Neural cell (in vitro differentiated cells): ENCODE measurements at regions not wholly inside any gene's neighbourhood (a gene's known extent, or its start where the extent isn't known, plus 50 kb on each side); places are given as distances from the start of the nearest gene placed in this dataset.

Source experiments
- H2AFZ ChIP-seq: fragments of 200-600, 300-800 bp; sonication (generic), shearing (Covaris generic); 2 replicates; pipeline ENCODE4 v1.6.0; 2014; ENCODE audit warnings: low read depth, mild to moderate bottlenecking, antibody characterized with exemption, low read length, moderate library complexity
- H3F3A ChIP-seq: fragments of 200-600 bp; shearing (Covaris generic); 2 replicates; pipeline ENCODE4 v1.6.1; 2016; ENCODE audit warnings: mild to moderate bottlenecking, moderate library complexity, mixed read lengths, antibody characterized with exemption, low read length; ENCODE audit not compliant: insufficient read depth, poor library complexity, severe bottlenecking
- H3K27ac ChIP-seq: fragments of 200-600, 300-800 bp; sonication (generic), shearing (Covaris generic); 2 replicates; pipeline ENCODE4 v1.5.1; 2014; ENCODE audit warnings: mild to moderate bottlenecking, low read length, moderate library complexity
- H3K27me3 ChIP-seq: fragments of 300-800, 200-600 bp; sonication (generic), shearing (Covaris generic); 2 replicates; pipeline ENCODE4 v1.6.0; 2014; ENCODE audit warnings: mild to moderate bottlenecking, low read depth, low read length, moderate library complexity; ENCODE audit not compliant: insufficient read depth
- H3K36me3 ChIP-seq: fragments of 300-800, 200-600 bp; sonication (generic), shearing (Covaris generic); 2 replicates; pipeline ENCODE4 v1.5.1; 2014; ENCODE audit warnings: mild to moderate bottlenecking, antibody characterized with exemption, low read length, moderate library complexity; ENCODE audit not compliant: insufficient read depth
- H3K4me2 ChIP-seq: fragments of 300-800, 200-600 bp; sonication (generic), shearing (Covaris generic); 2 replicates; pipeline ENCODE4 v1.6.0; 2014; ENCODE audit warnings: mild to moderate bottlenecking, low read length
- H3K4me3 ChIP-seq: fragments of 300-800, 200-600 bp; sonication (generic), shearing (Covaris generic); 2 replicates; pipeline ENCODE4 v1.5.1; 2014; ENCODE audit warnings: mild to moderate bottlenecking, low read length, moderate library complexity
- H3K79me2 ChIP-seq: fragments of 200-600 bp; shearing (Covaris generic); replicated peaks from 2 replicates; pipeline ENCODE4 v1.6.0; 2014; ENCODE audit warnings: mild to moderate bottlenecking, low read length, moderate library complexity; ENCODE audit not compliant: insufficient read depth
- H3K9ac ChIP-seq: fragments of 300-800, 200-600 bp; sonication (generic), shearing (Covaris generic); 2 replicates; pipeline ENCODE4 v1.6.1; 2016; ENCODE audit warnings: mild to moderate bottlenecking, low read length, mixed read lengths
- H3K9me2 ChIP-seq: fragments of 200-600 bp; shearing (Covaris generic); 2 replicates; pipeline ENCODE4 v1.6.1; 2016; ENCODE audit warnings: mild to moderate bottlenecking, low read length, mixed read lengths; ENCODE audit not compliant: insufficient read depth
- H3K9me3 ChIP-seq: fragments of 200-600, 300-800 bp; sonication (generic), shearing (Covaris generic); 2 replicates; pipeline ENCODE4 v1.6.1; 2016; ENCODE audit warnings: mild to moderate bottlenecking, mixed run types, low read length, moderate library complexity, mixed read lengths
- H4K20me1 ChIP-seq: fragments of 200-600 bp; shearing (Covaris generic); 2 replicates; pipeline ENCODE4 v1.6.1; 2016; ENCODE audit warnings: mild to moderate bottlenecking, mixed run types; ENCODE audit not compliant: insufficient read depth
- EP300 ChIP-seq: fragments of 450-650 bp; conservative IDR thresholded peaks from 2 replicates; pipeline ENCODE4 v1.6.1; 2014; ENCODE audit warnings: antibody characterized with exemption, mild to moderate bottlenecking, moderate library complexity; ENCODE audit not compliant: poor library complexity, severe bottlenecking
- EZH2 ChIP-seq: fragments of 200-600, 300-800 bp; shearing (Covaris generic), sonication (generic); IDR thresholded peaks from 2 replicates; pipeline ENCODE4 v1.6.1; 2014; ENCODE audit warnings: antibody characterized with exemption, low read length, borderline replicate concordance, mild to moderate bottlenecking; ENCODE audit not compliant: insufficient read depth, poor library complexity, severe bottlenecking
- MXI1 ChIP-seq: fragments of 450-650 bp; conservative IDR thresholded peaks from 2 replicates; pipeline ENCODE4 v1.6.1; 2014; ENCODE audit warnings: antibody characterized with exemption, mild to moderate bottlenecking; ENCODE audit not compliant: poor library complexity, severe bottlenecking
- POLR2AphosphoS5 ChIP-seq: IDR thresholded peaks from 2 replicates; pipeline ENCODE4 v1.6.1; 2012
- RAD21 ChIP-seq: fragments of 450-650 bp; conservative IDR thresholded peaks from 2 replicates; pipeline ENCODE4 v1.6.1; 2014; ENCODE audit warnings: antibody characterized with exemption, mild to moderate bottlenecking, moderate library complexity
- SMC3 ChIP-seq: fragments of 450-650 bp; conservative IDR thresholded peaks from 2 replicates; pipeline ENCODE4 v1.6.1; 2014; ENCODE audit warnings: antibody characterized with exemption, mild to moderate bottlenecking, moderate library complexity; ENCODE audit not compliant: poor library complexity
- TAF1 ChIP-seq: IDR thresholded peaks from 2 replicates; pipeline ENCODE4 v1.6.1; 2012; ENCODE audit warnings: low read depth
- TF ChIP-seq, protein P1 (sequence below): IDR thresholded peaks from 2 replicates; pipeline ENCODE4 v1.6.1; 2012; ENCODE audit warnings: borderline replicate concordance
- TF ChIP-seq, protein P2 (sequence below): fragments of 450-650 bp; IDR thresholded peaks from 2 replicates; pipeline ENCODE4 v1.5.1; 2014; ENCODE audit warnings: antibody characterized with exemption, mild to moderate bottlenecking, moderate library complexity; ENCODE audit not compliant: poor library complexity, severe bottlenecking

DNA sequence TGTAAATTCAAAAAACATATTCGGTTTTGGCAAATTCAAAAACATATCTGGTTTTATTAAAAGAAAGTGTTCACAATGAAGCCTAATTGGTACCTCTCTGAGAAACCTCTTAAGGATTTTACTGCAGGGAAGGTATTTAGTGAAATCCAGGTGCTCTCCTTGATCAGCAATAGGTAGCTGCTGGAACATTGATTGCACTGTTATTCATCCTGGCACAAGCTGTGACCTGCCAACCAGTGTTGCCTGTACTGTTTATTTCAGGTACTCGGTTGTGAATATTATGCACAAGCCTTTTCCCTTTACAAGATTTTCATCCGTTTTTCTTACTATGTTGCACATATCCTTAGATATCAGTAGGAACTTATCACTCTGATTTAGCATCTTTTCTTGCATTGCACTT lies 155.8 kb upstream of the ZEB2 start:
- TF ChIP-seq, protein P1, sequence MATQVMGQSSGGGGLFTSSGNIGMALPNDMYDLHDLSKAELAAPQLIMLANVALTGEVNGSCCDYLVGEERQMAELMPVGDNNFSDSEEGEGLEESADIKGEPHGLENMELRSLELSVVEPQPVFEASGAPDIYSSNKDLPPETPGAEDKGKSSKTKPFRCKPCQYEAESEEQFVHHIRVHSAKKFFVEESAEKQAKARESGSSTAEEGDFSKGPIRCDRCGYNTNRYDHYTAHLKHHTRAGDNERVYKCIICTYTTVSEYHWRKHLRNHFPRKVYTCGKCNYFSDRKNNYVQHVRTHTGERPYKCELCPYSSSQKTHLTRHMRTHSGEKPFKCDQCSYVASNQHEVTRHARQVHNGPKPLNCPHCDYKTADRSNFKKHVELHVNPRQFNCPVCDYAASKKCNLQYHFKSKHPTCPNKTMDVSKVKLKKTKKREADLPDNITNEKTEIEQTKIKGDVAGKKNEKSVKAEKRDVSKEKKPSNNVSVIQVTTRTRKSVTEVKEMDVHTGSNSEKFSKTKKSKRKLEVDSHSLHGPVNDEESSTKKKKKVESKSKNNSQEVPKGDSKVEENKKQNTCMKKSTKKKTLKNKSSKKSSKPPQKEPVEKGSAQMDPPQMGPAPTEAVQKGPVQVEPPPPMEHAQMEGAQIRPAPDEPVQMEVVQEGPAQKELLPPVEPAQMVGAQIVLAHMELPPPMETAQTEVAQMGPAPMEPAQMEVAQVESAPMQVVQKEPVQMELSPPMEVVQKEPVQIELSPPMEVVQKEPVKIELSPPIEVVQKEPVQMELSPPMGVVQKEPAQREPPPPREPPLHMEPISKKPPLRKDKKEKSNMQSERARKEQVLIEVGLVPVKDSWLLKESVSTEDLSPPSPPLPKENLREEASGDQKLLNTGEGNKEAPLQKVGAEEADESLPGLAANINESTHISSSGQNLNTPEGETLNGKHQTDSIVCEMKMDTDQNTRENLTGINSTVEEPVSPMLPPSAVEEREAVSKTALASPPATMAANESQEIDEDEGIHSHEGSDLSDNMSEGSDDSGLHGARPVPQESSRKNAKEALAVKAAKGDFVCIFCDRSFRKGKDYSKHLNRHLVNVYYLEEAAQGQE, result no peak
- TF ChIP-seq RAD21 (no peak), EZH2 (no peak)
- TF ChIP-seq, protein P2, sequence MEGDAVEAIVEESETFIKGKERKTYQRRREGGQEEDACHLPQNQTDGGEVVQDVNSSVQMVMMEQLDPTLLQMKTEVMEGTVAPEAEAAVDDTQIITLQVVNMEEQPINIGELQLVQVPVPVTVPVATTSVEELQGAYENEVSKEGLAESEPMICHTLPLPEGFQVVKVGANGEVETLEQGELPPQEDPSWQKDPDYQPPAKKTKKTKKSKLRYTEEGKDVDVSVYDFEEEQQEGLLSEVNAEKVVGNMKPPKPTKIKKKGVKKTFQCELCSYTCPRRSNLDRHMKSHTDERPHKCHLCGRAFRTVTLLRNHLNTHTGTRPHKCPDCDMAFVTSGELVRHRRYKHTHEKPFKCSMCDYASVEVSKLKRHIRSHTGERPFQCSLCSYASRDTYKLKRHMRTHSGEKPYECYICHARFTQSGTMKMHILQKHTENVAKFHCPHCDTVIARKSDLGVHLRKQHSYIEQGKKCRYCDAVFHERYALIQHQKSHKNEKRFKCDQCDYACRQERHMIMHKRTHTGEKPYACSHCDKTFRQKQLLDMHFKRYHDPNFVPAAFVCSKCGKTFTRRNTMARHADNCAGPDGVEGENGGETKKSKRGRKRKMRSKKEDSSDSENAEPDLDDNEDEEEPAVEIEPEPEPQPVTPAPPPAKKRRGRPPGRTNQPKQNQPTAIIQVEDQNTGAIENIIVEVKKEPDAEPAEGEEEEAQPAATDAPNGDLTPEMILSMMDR, result no peak
- H3K9me3 ChIP-seq, result no peaks in the 10 kb centered on the region
- no peaks in the 10 kb centered on the region for H4K20me1 ChIP-seq

DNA sequence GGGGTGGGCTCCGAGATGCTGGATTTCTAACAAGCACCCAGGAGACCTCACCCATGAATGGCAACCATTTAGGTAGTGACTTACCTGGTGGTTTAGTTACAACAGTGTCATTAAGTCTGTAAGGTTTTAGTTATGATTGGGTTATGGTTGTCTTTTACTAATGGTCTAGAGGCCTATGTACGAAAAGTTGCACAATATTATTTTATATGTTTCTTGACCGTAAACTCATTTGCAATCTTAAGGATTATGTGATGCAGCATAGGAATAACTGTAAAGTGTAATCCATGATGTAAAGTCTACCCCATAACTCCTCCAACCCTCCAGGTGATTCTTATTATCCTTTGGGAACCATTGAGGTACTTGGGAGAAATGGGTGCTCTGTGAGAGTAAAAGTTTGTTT lies 155.4 kb upstream of the ZEB2 start:
- Histone ChIP-seq H3K9me2 (no peaks in the 10 kb centered on the region), H2AFZ (no peak overlapping the region), H3K79me2 (no peaks in the 10 kb centered on the region), H3K9ac (no peak overlapping the region), H3K9me3 (no peaks in the 10 kb centered on the region), H4K20me1 (no peaks in the 10 kb centered on the region), H3F3A (no peaks in the 10 kb centered on the region), H3K4me2 (no peak overlapping the region), H3K27ac (no peak overlapping the region), H3K36me3 (no peaks in the 10 kb centered on the region), H3K27me3 (no peaks in the 10 kb centered on the region), H3K4me3 (no peak overlapping the region)
- no peak for TF ChIP-seq EZH2
- TF ChIP-seq SMC3, result no peak
- no peak for TF ChIP-seq TAF1
- TF ChIP-seq POLR2AphosphoS5, result no peak
- TF ChIP-seq, protein P2, result no peak
- TF ChIP-seq, protein P1, result no peak
- TF ChIP-seq MXI1, result no peak
- no peak for TF ChIP-seq RAD21
- no peak for TF ChIP-seq EP300

More for the DNA sequence above, 155.8 kb upstream of the ZEB2 start:
- Histone ChIP-seq H3K9ac (no peak overlapping the region), H3K9me2 (no peaks in the 10 kb centered on the region), H3K36me3 (no peaks in the 10 kb centered on the region), H2AFZ (no peak overlapping the region), H3K27ac (no peak overlapping the region), H3K27me3 (no peaks in the 10 kb centered on the region), H3K79me2 (no peaks in the 10 kb centered on the region), H3F3A (no peaks in the 10 kb centered on the region), H3K4me3 (no peak overlapping the region), H3K4me2 (no peak overlapping the region)
